ENCODE measurements at regions not wholly inside any gene's neighbourhood (a gene's known extent, or its start where the extent isn't known, plus 50 kb on each side); places are given as distances from the start of the nearest gene placed in this dataset.
"Not testable (repeated sequence)": the region's sequence is repeated elsewhere in the genome, so short reads cannot be mapped to it uniquely, and the experiment has no call there.

- H3K4me1 Mint-ChIP-seq (ENCODE audit: low read depth); H3K4me3 Mint-ChIP-seq; H3K9me3 Mint-ChIP-seq; H3K36me3 Mint-ChIP-seq (ENCODE audit: low read depth); H3K27ac Mint-ChIP-seq; H3K27me3 Mint-ChIP-seq: not testable (repeated sequence)
Measured at GRCh38 chr6:115121513-115121912, 778.7 kb upstream of the HS3ST5 start.

- Mint-ChIP-seq H3K9me3 (no peaks in the 10 kb centered on the region), H3K4me3 (no peak overlapping the region), H3K27me3 (no peaks in the 10 kb centered on the region), H3K27ac (no peak overlapping the region), H3K4me1 (ENCODE audit: low read depth) (no peaks in the 10 kb centered on the region), H3K36me3 (ENCODE audit: low read depth) (no peaks in the 10 kb centered on the region)
Measured at GRCh38 chr6:115120391-115120790, 777.6 kb upstream of the HS3ST5 start.

GRCh38 chr6:115091461-115091860 lies 748.6 kb upstream of the HS3ST5 start:
- no peak overlapping the region for H3K4me3 Mint-ChIP-seq
- H3K36me3 Mint-ChIP-seq (ENCODE audit: low read depth): no peaks in the 10 kb centered on the region
- peaks cover 9% of the 10 kb centered on the region for H3K9me3 Mint-ChIP-seq
- H3K27ac Mint-ChIP-seq: no peak overlapping the region
- H3K27me3 Mint-ChIP-seq: no peaks in the 10 kb centered on the region
- H3K4me1 Mint-ChIP-seq (ENCODE audit: low read depth): no peaks in the 10 kb centered on the region

- Mint-ChIP-seq H3K27me3 (no peaks in the 10 kb centered on the region), H3K4me3 (no peak overlapping the region), H3K9me3 (peaks cover 12% of the 10 kb centered on the region), H3K4me1 (ENCODE audit: low read depth) (no peaks in the 10 kb centered on the region), H3K27ac (no peak overlapping the region), H3K36me3 (ENCODE audit: low read depth) (no peaks in the 10 kb centered on the region)
Measured at GRCh38 chr6:115078555-115078954, 735.7 kb upstream of the HS3ST5 start.

- no peaks in the 10 kb centered on the region for H3K27me3 Mint-ChIP-seq
- H3K36me3 Mint-ChIP-seq (ENCODE audit: low read depth): no peaks in the 10 kb centered on the region
- H3K4me3 Mint-ChIP-seq: no peak overlapping the region
- H3K4me1 Mint-ChIP-seq (ENCODE audit: low read depth): no peaks in the 10 kb centered on the region
- H3K27ac Mint-ChIP-seq: no peak overlapping the region
- H3K9me3 Mint-ChIP-seq: peaks cover 13% of the 10 kb centered on the region
Measured at GRCh38 chr6:115071962-115072361, 729.1 kb upstream of the HS3ST5 start.

GRCh38 chr6:115067690-115068447 lies 725.0 kb upstream of the HS3ST5 start:
- H3K4me1 Mint-ChIP-seq (ENCODE audit: low read depth): no peaks in the 10 kb centered on the region
- no peak overlapping the region for H3K27ac Mint-ChIP-seq
- H3K36me3 Mint-ChIP-seq (ENCODE audit: low read depth): no peaks in the 10 kb centered on the region

GRCh38 chr6:115064680-115065079 lies 721.9 kb upstream of the HS3ST5 start:
- Mint-ChIP-seq H3K36me3 (ENCODE audit: low read depth) (no peaks in the 10 kb centered on the region), H3K4me3 (no peak overlapping the region), H3K4me1 (ENCODE audit: low read depth) (no peaks in the 10 kb centered on the region), H3K27me3 (no peaks in the 10 kb centered on the region), H3K27ac (no peak overlapping the region), H3K9me3 (peaks cover 5% of the 10 kb centered on the region)

More at GRCh38 chr6:115067690-115068447, 725.0 kb upstream of the HS3ST5 start:
- Mint-ChIP-seq H3K27me3 (no peaks in the 10 kb centered on the region), H3K9me3 (peaks cover 13% of the 10 kb centered on the region), H3K4me3 (no peak overlapping the region)

- Mint-ChIP-seq H3K9me3 (peaks cover 5% of the 10 kb centered on the region), H3K36me3 (ENCODE audit: low read depth) (no peaks in the 10 kb centered on the region), H3K27me3 (no peaks in the 10 kb centered on the region), H3K27ac (no peak overlapping the region), H3K4me1 (ENCODE audit: low read depth) (no peaks in the 10 kb centered on the region), H3K4me3 (no peak overlapping the region)
Measured at GRCh38 chr6:115060581-115060980, 717.8 kb upstream of the HS3ST5 start.

GRCh38 chr6:115058414-115059211 lies 715.8 kb upstream of the HS3ST5 start:
- Mint-ChIP-seq H3K9me3 (peaks cover 5% of the 10 kb centered on the region), H3K36me3 (ENCODE audit: low read depth) (no peaks in the 10 kb centered on the region), H3K4me3 (no peak overlapping the region), H3K4me1 (ENCODE audit: low read depth) (no peaks in the 10 kb centered on the region), H3K27ac (no peak overlapping the region), H3K27me3 (no peaks in the 10 kb centered on the region)

- H3K4me1 Mint-ChIP-seq (ENCODE audit: low read depth): no peaks in the 10 kb centered on the region
- H3K4me3 Mint-ChIP-seq: no peak overlapping the region
- H3K27me3 Mint-ChIP-seq: no peaks in the 10 kb centered on the region
- H3K9me3 Mint-ChIP-seq: peaks cover 14% of the 10 kb centered on the region
- H3K36me3 Mint-ChIP-seq (ENCODE audit: low read depth): no peaks in the 10 kb centered on the region
- H3K27ac Mint-ChIP-seq: no peak overlapping the region
Measured at GRCh38 chr6:115055579-115055978, 712.8 kb upstream of the HS3ST5 start.

GRCh38 chr6:115054242-115054641 lies 711.4 kb upstream of the HS3ST5 start:
- H3K27ac Mint-ChIP-seq; H3K4me3 Mint-ChIP-seq; H3K27me3 Mint-ChIP-seq; H3K4me1 Mint-ChIP-seq (ENCODE audit: low read depth); H3K36me3 Mint-ChIP-seq (ENCODE audit: low read depth): not testable (repeated sequence)
- peaks cover 16% of the 10 kb centered on the region for H3K9me3 Mint-ChIP-seq

GRCh38 chr6:115053169-115053860 lies 710.5 kb upstream of the HS3ST5 start:
- Mint-ChIP-seq H3K27me3 (no peaks in the 10 kb centered on the region), H3K27ac (no peak overlapping the region), H3K36me3 (ENCODE audit: low read depth) (no peaks in the 10 kb centered on the region), H3K4me1 (ENCODE audit: low read depth) (no peaks in the 10 kb centered on the region), H3K9me3 (peaks cover 14% of the 10 kb centered on the region), H3K4me3 (no peak overlapping the region)

- H3K9me3 Mint-ChIP-seq: peaks cover 4% of the 10 kb centered on the region
- no peak overlapping the region for H3K4me3 Mint-ChIP-seq
Measured at GRCh38 chr6:115016593-115016992, 673.8 kb upstream of the HS3ST5 start.

GRCh38 chr6:115004982-115005381 lies 662.2 kb upstream of the HS3ST5 start:
- peaks cover 6% of the 10 kb centered on the region for H3K4me1 Mint-ChIP-seq (ENCODE audit: low read depth)

More at GRCh38 chr6:115016593-115016992, 673.8 kb upstream of the HS3ST5 start:
- Mint-ChIP-seq H3K4me1 (ENCODE audit: low read depth) (no peaks in the 10 kb centered on the region), H3K36me3 (ENCODE audit: low read depth) (no peaks in the 10 kb centered on the region), H3K27ac (no peak overlapping the region), H3K27me3 (no peaks in the 10 kb centered on the region)

GRCh38 chr6:115004204-115004603 lies 661.4 kb upstream of the HS3ST5 start:
- H3K4me1 Mint-ChIP-seq (ENCODE audit: low read depth): peaks cover 6% of the 10 kb centered on the region
- H3K27ac Mint-ChIP-seq: no peak overlapping the region
- peaks cover 6% of the 10 kb centered on the region for H3K9me3 Mint-ChIP-seq
- H3K4me3 Mint-ChIP-seq: no peak overlapping the region
- no peaks in the 10 kb centered on the region for H3K36me3 Mint-ChIP-seq (ENCODE audit: low read depth)
- H3K27me3 Mint-ChIP-seq: no peaks in the 10 kb centered on the region

More at GRCh38 chr6:115004982-115005381, 662.2 kb upstream of the HS3ST5 start:
- Mint-ChIP-seq H3K27ac (no peak overlapping the region), H3K4me3 (no peak overlapping the region), H3K27me3 (no peaks in the 10 kb centered on the region), H3K9me3 (peaks cover 6% of the 10 kb centered on the region), H3K36me3 (ENCODE audit: low read depth) (no peaks in the 10 kb centered on the region)

Data from stimulated activated naive CD8-positive, alpha-beta T cell treated with anti-CD3 and anti-CD28 coated beads, Interleukin-15, Interleukin-2, amounts not matched to agents 100 ng/mL and 50 ng/mL, for 24 hours (primary cell).